HG03565 (cell line): ENCODE measurements at regions not wholly inside any gene's neighbourhood (a gene's known extent, or its start where the extent isn't known, plus 50 kb on each side); places are given as distances from the start of the nearest gene placed in this dataset.
"Not testable (repeated sequence)": the region's sequence is repeated elsewhere in the genome, so short reads cannot be mapped to it uniquely, and the experiment has no call there.

ENCODE experiments used
- ATAC-seq: cut with Tn5 transposase; IDR thresholded peaks from one replicate; pipeline ENCODE4 v1.9.1; 2021; ENCODE audit warnings: mild to moderate bottlenecking, moderate library complexity; ENCODE audit not compliant: unreplicated experiment

GRCh38 chr6:158920311-158920905 lies 79.6 kb downstream of the RSPH3 start:
- ATAC-seq, result no peak

- ATAC-seq, result no peak
Observed at GRCh38 chr6:158919865-158920264, 80.1 kb downstream of the RSPH3 start.

GRCh38 chr6:158916617-158917016 lies 83.4 kb downstream of the RSPH3 start:
- no peak for ATAC-seq

GRCh38 chr6:158914923-158915322 lies 85.1 kb downstream of the RSPH3 start:
- ATAC-seq, result no peak

- no peak for ATAC-seq
Observed at GRCh38 chr6:158913580-158913979, 86.4 kb downstream of the RSPH3 start.

GRCh38 chr6:158912655-158913054 lies 87.3 kb downstream of the RSPH3 start:
- ATAC-seq, result no peak

GRCh38 chr6:158911746-158912480 lies 88.1 kb downstream of the RSPH3 start:
- no peak for ATAC-seq

GRCh38 chr6:158910484-158911440 lies 89.2 kb downstream of the RSPH3 start:
- no peak for ATAC-seq

- ATAC-seq, result no peak
Observed at GRCh38 chr6:158909938-158910337, 90.1 kb downstream of the RSPH3 start.

GRCh38 chr6:158908606-158909005 lies 89.4 kb upstream of the EZR start:
- no peak for ATAC-seq

GRCh38 chr6:158907931-158908330 lies 88.8 kb upstream of the EZR start:
- ATAC-seq, result no peak

- no peak for ATAC-seq
Observed at GRCh38 chr6:158906926-158907325, 87.8 kb upstream of the EZR start.

- ATAC-seq, result no peak
Observed at GRCh38 chr6:158905277-158905676, 86.1 kb upstream of the EZR start.

GRCh38 chr6:158903801-158904200 lies 84.6 kb upstream of the EZR start:
- no peak for ATAC-seq

GRCh38 chr6:158900663-158901312 lies 81.6 kb upstream of the EZR start:
- no peak for ATAC-seq

- no peak for ATAC-seq
Observed at GRCh38 chr6:158897236-158897635, 78.1 kb upstream of the EZR start.

- no peak for ATAC-seq
Observed at GRCh38 chr6:158895661-158896060, 76.5 kb upstream of the EZR start.

- no peak for ATAC-seq
Observed at GRCh38 chr6:158894193-158894592, 75.0 kb upstream of the EZR start.

- no peak for ATAC-seq
Observed at GRCh38 chr6:158892266-158892665, 73.1 kb upstream of the EZR start.

GRCh38 chr6:158891560-158891959 lies 72.4 kb upstream of the EZR start:
- ATAC-seq, result not testable (repeated sequence)

- not testable (repeated sequence) for ATAC-seq
Observed at GRCh38 chr6:158888171-158888570, 69.0 kb upstream of the EZR start.
